NCI-H2171 treated with DMSO at 0.1 percent for 48 hours (cell line): ENCODE measurements at regions not wholly inside any gene's neighbourhood (a gene's known extent, or its start where the extent isn't known, plus 50 kb on each side); places are given as distances from the start of the nearest gene placed in this dataset.

Source experiments
- DNase-seq: peaks from one replicate; lab custom pipeline; 2025; lab: John Stamatoyannopoulos, UW

GRCh38 chr3:120544361-120544760, 51.8 kb upstream of the NDUFB4 start:
- DNase-seq = no peak

DNA sequence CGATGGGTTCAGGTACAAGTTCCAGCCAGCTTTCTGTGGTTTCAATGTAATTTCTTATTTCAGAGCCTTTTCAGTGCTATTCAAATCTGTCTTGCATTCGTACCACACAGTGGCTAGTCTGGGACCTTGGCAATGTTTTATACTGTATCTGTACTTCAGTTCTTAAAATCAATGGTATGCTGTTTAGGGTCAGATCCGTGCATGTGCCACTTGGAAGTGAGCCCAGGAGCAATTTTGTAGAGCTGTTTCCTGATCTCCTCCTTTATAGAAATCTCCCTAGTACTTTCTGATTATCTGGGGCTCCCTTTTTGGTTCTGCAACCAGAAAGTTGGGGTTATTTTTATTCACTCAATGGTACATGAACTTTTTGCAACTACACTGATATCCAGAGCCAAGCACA, 59.5 kb upstream of the NDUFB4 start:
- DNase-seq = no peak

GRCh38 chr3:120532969-120533368, 63.2 kb upstream of the NDUFB4 start:
- DNase-seq = no peak

DNA sequence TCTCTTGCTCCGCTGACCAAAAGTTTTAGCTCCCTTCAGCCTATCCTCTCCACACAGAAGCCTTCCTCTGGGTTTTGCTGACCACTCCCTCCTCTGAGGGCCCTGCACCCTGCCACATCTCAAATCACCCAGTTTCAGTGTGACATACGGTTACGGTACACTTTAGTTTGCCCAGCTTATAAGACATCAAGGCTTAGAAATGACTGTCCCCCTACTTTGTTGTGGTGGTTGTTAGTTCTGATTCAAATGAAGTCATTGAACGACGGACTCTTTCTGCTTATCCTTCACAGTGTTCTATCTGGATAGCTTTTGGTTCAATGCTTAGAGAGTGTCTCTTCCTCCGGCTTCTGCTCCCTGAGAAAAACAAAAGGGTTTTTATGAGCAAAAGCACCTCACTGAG, 68.0 kb upstream of the NDUFB4 start:
- no peak for DNase-seq

- no peak for DNase-seq
These were observed 69.9 kb upstream of the NDUFB4 start for GRCh38 chr3:120526011-120526870.

DNA sequence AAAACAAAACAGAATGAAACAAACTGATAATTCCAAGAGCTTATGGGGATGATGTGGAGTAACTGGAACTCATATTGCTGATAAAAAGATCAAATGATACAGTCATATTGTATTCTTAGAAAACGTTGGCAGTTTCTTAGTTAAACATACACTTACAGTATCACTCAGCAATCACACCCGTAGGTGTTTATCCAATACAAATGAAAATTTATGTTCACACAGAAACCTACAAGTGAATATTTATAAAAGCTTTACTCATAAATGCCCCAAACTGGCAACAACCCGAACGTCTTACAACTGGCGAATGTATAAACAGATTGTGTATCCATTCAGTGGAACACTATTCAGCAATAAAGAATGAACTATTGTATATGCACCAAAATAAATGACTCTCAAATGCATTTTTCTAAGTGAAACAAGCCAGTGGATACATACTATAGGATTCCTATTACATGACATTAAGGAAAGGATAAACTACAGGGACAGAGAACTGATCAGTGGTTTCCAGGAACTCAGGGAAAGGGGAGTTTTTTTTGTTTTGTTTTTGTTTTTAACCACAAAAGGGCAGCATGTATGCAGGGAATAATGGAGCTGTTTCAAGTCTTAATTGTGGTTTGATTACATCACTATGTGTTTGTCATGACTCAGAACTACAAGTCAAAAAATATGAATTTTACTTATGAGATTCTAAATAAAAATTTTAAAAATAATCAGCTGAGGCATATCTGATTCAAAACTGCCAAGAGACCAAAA, 71.8 kb upstream of the NDUFB4 start:
- no peak for DNase-seq

GRCh38 chr3:120516136-120516535, 65.3 kb upstream of the FSTL1 start:
- DNase-seq = no peak

GRCh38 chr3:120512655-120513054, 61.9 kb upstream of the FSTL1 start:
- no peak for DNase-seq

DNA sequence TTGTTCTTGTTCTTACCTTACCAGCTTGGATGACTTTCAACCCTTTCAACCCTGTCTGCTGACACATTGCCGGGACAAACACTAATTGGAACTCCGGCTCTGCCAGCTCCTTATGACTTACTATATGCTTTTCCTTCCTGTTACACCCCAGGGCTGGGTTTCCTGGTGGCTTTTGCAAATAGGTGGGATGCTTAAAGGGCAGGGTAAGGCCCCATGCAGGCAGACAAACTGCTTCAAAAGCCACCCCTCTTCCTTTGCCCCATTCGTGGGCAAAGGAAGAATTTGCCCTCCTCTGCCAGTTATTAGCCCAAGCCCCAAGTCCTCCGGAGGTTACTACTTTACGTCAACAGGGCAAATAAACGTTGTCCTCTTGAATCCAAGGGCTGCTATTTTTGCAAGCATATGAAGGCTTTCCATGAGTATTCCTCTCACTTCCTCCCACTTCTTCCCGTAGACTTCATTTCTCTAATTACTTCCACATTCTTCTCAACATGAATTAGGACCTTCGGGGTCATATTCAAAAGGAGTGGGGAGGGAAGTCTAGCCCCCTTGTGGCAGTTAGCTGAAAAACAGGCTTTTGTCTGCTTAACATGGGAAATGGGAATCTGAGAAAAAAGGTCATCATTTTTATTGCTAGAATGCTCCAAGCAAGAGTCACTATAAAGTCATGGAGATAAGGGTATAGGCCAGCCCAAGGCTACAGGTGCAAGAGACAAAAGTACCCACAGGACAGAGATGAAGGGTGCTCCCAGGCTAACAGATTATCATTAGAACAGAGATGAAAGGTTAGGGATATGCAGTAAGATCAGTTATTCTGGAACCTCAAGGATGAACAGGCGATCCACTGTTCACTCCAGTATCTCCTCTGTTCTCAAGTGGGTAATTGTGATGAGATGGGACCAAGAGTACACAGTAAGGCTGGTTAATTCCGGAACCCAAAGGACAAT, 56.3 kb upstream of the FSTL1 start:
- peak; percentile 64 for DNase-seq

DNA sequence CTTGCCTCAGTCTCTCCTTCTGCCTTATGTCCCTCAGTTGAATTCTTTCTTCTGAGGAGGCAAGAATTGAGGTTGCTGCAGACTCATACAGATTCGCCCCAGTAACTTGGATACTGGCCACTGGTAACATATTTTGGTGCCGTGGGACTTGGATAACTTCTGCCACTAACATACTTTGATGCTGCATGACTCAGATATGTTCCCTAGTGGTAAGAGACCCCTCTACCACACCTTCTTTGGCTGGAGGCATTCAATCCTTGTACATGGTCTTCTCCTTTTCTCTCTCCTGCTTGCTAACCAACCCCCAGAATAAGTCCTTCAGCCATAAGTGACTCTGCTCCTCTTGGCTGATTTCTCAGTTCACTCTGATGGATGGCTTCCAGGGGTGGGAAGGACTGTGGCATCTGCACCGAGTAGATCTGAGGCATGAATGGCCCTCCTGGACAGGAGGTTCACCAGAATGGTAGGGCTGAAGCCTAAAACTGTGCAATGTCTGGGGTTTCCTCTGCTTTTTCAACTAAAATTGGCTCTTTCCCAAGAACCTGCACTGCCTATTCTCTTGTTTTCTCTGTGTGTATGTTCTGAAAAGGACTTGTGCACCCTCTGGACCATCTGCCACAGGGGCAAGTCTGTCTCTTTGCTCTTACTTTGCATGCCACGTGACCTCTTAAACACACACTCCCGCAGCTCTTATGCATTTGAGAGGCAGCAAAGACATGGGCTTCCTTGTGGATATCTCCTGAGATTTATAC, 55.5 kb upstream of the FSTL1 start:
- DNase-seq = peak; percentile 97

- no peak for DNase-seq
These were observed 53.2 kb upstream of the FSTL1 start for GRCh38 chr3:120503727-120504616.

DNA sequence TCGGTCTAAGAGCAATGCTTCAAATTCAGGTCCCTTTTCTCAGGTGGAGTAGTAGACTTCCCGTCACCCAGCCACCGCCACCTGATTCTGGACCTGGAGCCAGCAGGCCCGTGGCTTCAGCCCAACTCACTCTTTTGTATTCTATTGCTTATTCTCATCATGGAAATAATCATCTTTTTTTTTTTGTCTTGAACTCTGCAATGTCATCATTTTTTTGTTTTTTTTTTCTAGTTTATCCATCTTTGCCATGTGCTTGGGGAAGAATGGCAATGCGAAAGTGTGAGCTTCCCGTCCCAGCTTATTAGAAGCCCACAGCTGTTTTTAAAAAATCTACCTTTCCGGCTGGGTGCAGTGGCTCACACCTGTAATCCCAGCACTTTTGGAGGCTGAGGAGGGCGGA, 51.3 kb upstream of the FSTL1 start:
- DNase-seq = no peak
